Upper lobe of left lung (tissue), 6 donors: ENCODE measurements at regions not wholly inside any gene's neighbourhood (a gene's known extent, or its start where the extent isn't known, plus 50 kb on each side); places are given as distances from the start of the nearest gene placed in this dataset.

ENCODE experiments used
- ATAC-seq, 2 donors: fragments of 200-7000 bp; cut with Tn5 transposase; one replicate each; pipeline ENCODE4 v1.9.1; 2022; ENCODE audit warnings: mild to moderate bottlenecking in 2 of 2, moderate library complexity in 2 of 2; ENCODE audit not compliant: low FRiP score in 2 of 2
- DNase-seq, 2 donors: peaks; one replicate each; pipeline ENCODE4 v3.0.0-alpha.2; 2019 to 2020
- H3K27ac ChIP-seq, 4 donors: fragments of 200-600 bp; sonication (generic); one replicate each; pipeline ENCODE4 v1.5.1; 2016 to 2019
- H3K27me3 ChIP-seq, 4 donors: fragments of 200-600 bp; sonication (generic); one replicate each; pipeline ENCODE4 v1.5.1; 2017 to 2019
- H3K36me3 ChIP-seq, 4 donors: fragments of 200-600 bp; sonication (generic); one replicate each; pipeline ENCODE4 v1.5.1; 2016 to 2019
- H3K4me1 ChIP-seq, 4 donors: fragments of 200-600 bp; sonication (generic); one replicate each; pipeline ENCODE4 v1.5.1; 2018 to 2019
- H3K4me3 ChIP-seq, 4 donors: fragments of 200-600 bp; sonication (generic); one replicate each; pipeline ENCODE4 v1.5.1; 2017 to 2019; ENCODE audit warnings: mild to moderate bottlenecking in 2 of 4, moderate library complexity in 1 of 4
- H3K9me3 ChIP-seq, 4 donors: fragments of 200-600 bp; sonication (generic); one replicate each; pipeline ENCODE4 v1.5.1; 2018 to 2019
- CTCF ChIP-seq, 6 experiments: fragments of 450-650 bp in 4 of 6; fragments of 200-600 bp in 2 of 6; sonication (generic) in 2 of 6; IDR thresholded peaks; one replicate each; pipeline ENCODE4 v1.5.1; 2016 to 2019; ENCODE audit warnings: antibody characterized with exemption in 6 of 6
- EP300 ChIP-seq, 4 donors: sonication (generic); formaldehyde crosslinking; IDR thresholded peaks; one replicate each; pipeline ENCODE4 v1.5.1; 2017; ENCODE audit warnings: antibody characterized with exemption in 4 of 4, control low read depth in 2 of 4
- POLR2A ChIP-seq, 4 donors: fragments of 450-650 bp; IDR thresholded peaks; one replicate each; pipeline ENCODE4 v1.5.1; 2016 to 2017; ENCODE audit warnings: antibody characterized with exemption in 4 of 4, mild to moderate bottlenecking in 2 of 4
- POLR2AphosphoS5 ChIP-seq, 2 donors: sonication (generic); formaldehyde crosslinking; IDR thresholded peaks; one replicate each; pipeline ENCODE4 v1.5.1; 2017; ENCODE audit warnings: antibody characterized with exemption in 2 of 2
- WGBS, 2 donors: methylation state at CpG; one replicate each; pipeline ENCODE4 v1.1.5; 2017 to 2018; 5-methylcytosine and 5-hydroxymethylcytosine counted together
- donor health status: DM: no; HTN: no; CAD: no; lungs with moderate emphysema.
- donor health status: DM: no; HTN: yes; CAD: no; lungs with severe emphysema.

GRCh38 chr5:167985373-167985772 is 306.1 kb upstream of the WWC1 start:
- no peak overlapping the region for H3K4me3 ChIP-seq
- ATAC-seq (no peak), DNase-seq (no peak)
- no peak for TF ChIP-seq POLR2AphosphoS5 (IDR thresholded peaks at IDR 0.05)
- WGBS, 2 donors: 57% methylated on average over 8 of the region's 8 CpGs
- H3K4me1 ChIP-seq: no peaks in the 10 kb centered on the region
- H3K9me3 ChIP-seq: no peaks in the 10 kb centered on the region
- H3K27me3 ChIP-seq: peaks cover 0 to 3% (median 0%) of the 10 kb centered on the region in 4 donors
- H3K36me3 ChIP-seq: no peaks in the 10 kb centered on the region
- H3K27ac ChIP-seq: no peak overlapping the region

DNA sequence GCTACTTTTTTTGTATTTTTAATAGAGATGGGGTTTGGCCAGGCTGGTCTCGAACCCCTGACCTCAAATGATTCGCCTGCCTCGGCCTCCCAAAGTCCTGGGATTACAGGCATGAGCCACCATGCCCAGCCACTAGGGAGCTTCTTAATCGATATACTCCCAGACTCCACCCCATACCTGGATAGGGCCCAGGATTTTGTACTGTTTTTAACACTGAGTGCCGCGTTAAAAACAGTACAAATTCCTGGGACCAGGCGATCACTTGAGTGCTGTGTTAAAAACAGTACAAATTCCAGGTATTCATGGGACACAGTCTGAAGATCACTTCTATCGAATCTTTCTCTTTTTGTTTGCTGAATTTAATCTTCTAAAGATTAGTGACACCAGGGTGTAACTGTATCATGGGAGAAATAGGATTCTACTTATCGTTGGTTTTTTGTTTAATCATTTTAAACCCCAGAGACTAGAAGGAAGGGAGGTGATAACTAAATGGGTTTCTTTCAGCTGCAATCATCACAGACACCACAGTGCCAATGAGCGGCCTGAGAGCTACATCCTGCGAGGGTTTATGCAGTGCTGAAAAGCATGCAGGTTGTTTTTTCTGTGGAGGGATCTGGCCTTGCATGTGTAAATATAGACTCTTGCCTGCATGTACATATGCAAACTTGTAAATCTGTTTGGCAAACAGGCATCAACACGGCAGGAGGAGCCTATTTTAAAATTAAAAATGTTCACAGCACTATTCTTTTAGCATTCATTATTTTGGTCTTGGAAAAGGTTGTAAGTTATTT is 303.8 kb upstream of the WWC1 start:
- no peak for ATAC-seq
- peaks cover 0 to 3% (median 0%) of the 10 kb centered on the region in 4 donors for H3K27me3 ChIP-seq
- no peak for DNase-seq
- H3K27ac ChIP-seq: no peak overlapping the region
- no peaks in the 10 kb centered on the region for H3K4me1 ChIP-seq
- H3K36me3 ChIP-seq: no peaks in the 10 kb centered on the region
- H3K4me3 ChIP-seq: no peak overlapping the region
- no peak for TF ChIP-seq EP300 (IDR thresholded peaks at IDR 0.05)
- TF ChIP-seq POLR2A (IDR thresholded peaks at IDR 0.05): no peak
- no peak for TF ChIP-seq CTCF (IDR thresholded peaks at IDR 0.05)
- no peak for TF ChIP-seq POLR2AphosphoS5 (IDR thresholded peaks at IDR 0.05)
- H3K9me3 ChIP-seq: no peaks in the 10 kb centered on the region
- 63% methylated on average over 12 of the region's 12 CpGs for WGBS, 2 donors

DNA sequence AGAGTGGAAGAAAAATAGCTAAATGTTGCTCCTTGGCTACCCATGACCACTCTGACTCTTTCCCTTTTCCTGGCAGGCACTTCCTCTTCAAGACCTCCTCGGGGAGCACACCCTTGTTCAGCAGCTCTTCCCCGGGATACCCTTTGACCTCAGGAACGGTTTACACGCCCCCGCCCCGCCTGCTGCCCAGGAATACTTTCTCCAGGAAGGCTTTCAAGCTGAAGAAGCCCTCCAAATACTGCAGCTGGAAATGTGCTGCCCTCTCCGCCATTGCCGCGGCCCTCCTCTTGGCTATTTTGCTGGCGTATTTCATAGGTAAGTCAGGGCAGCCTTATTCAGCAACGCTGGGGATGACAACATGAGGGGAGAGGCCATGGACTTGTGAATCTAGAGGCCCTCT is 298.6 kb upstream of the WWC1 start:
- DNase-seq: peak in 1 of 2 donors; percentile 32
- 85 to 86% methylated on average over 11 of the region's 11 CpGs for WGBS, 2 donors
- Histone ChIP-seq H3K27me3 (no peaks in the 10 kb centered on the region), H3K4me3 (no peak overlapping the region), H3K4me1 (no peaks in the 10 kb centered on the region), H3K36me3 (no peaks in the 10 kb centered on the region), H3K27ac (no peak overlapping the region), H3K9me3 (no peaks in the 10 kb centered on the region)
- ATAC-seq: no peak
- TF ChIP-seq POLR2AphosphoS5 (IDR thresholded peaks at IDR 0.05): no peak
- no peak for TF ChIP-seq EP300 (IDR thresholded peaks at IDR 0.05)
- TF ChIP-seq POLR2A (IDR thresholded peaks at IDR 0.05): no peak
- TF ChIP-seq CTCF (IDR thresholded peaks at IDR 0.05): no peak

DNA sequence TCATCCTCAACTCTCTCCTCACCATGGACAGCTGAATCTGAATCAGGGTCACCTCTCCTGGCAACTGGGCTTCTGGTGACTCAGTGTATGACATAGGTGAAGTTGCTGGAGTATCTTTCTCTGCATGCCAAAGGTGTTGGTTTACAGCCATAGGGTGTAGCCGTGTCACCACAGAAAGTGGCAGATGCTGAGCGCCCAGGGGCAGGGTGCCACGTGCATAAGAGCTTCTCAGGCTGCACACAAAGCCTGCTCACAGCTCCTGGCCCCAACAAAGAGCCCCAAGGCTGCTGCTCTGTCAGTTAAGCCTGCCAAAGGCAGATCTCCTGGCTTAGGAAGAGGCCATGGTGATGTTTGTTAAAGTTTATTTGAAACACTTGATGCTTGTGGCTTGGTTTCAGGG is 297.7 kb upstream of the WWC1 start:
- no peak overlapping the region for H3K27ac ChIP-seq
- H3K4me3 ChIP-seq: no peak overlapping the region
- no peaks in the 10 kb centered on the region for H3K9me3 ChIP-seq
- H3K27me3 ChIP-seq: no peaks in the 10 kb centered on the region
- DNase-seq (peak in 1 of 2 donors; percentile 26), ATAC-seq (no peak)
- WGBS, 2 donors: 68% methylated on average over 3 of the region's 3 CpGs; no CpG with 5 or more reads in 1 of the 2 donors
- TF ChIP-seq POLR2AphosphoS5 (IDR thresholded peaks at IDR 0.05) (no peak), EP300 (IDR thresholded peaks at IDR 0.05) (no peak), POLR2A (IDR thresholded peaks at IDR 0.05) (no peak)
- no peaks in the 10 kb centered on the region for H3K36me3 ChIP-seq
- H3K4me1 ChIP-seq: no peaks in the 10 kb centered on the region

DNA sequence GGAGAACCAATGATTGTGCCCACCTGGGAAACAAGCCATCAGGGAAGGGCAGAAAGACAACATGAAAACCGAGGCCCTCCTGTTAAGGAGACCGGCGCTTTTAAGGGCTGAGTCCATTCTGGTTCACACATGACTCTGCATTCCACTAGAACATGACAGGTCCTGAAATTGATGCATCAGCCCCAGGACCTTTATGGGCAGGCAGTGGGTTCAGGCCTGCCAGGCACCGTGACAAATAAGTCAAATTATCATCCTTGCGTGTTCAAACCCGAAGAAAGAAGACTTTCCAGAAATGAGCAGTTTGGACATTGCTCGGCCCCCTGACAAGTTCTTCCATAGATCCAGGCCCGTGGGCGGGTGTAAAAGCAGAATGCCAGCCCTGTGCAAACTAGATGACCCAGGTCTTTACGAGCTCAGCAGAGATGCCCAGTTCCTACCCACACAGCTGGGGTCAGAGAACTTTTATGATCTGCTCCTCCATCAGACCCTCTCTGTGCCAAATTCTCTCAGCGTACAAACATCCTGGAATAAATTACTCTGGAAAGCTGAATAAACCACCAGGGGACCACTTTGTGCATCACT is 295.5 kb upstream of the WWC1 start:
- no peaks in the 10 kb centered on the region for H3K4me1 ChIP-seq
- DNase-seq: no peak

More for the DNA sequence above, 295.5 kb upstream of the WWC1 start:
- ATAC-seq: no peak
- no peak for TF ChIP-seq CTCF (IDR thresholded peaks at IDR 0.05)
- no peak for TF ChIP-seq POLR2A (IDR thresholded peaks at IDR 0.05)
- TF ChIP-seq EP300 (IDR thresholded peaks at IDR 0.05): no peak
- no peak for TF ChIP-seq POLR2AphosphoS5 (IDR thresholded peaks at IDR 0.05)
- Histone ChIP-seq H3K36me3 (no peaks in the 10 kb centered on the region), H3K27me3 (no peaks in the 10 kb centered on the region), H3K27ac (no peak overlapping the region), H3K4me3 (no peak overlapping the region), H3K9me3 (no peaks in the 10 kb centered on the region)
- 79 to 86% methylated on average over 10 to 11 of the region's 11 CpGs for WGBS, 2 donors
